ENCODE measurements at regions not wholly inside any gene's neighbourhood (a gene's known extent, or its start where the extent isn't known, plus 50 kb on each side); places are given as distances from the start of the nearest gene placed in this dataset.
A peak's percentile ranks its signal among the peaks of the same experiment; 100 is the strongest.

GRCh38 chrX:96425200-96425599 lies 259.4 kb upstream of the DIAPH2 start:
- POLR2A ChIA-PET = no interaction called here
- TF ChIP-seq MYC (IDR thresholded peaks at IDR 0.05; ENCODE audit: borderline replicate concordance, low read length) = no peak
- TF ChIP-seq NFE2L2 (conservative IDR thresholded peaks at IDR 0.05; ENCODE audit: low read length) = no peak
- no peak for TF ChIP-seq RCOR1 (IDR thresholded peaks at IDR 0.05; ENCODE audit: low read depth, low read length)
- no peak for TF ChIP-seq JUNB (IDR thresholded peaks at IDR 0.05)
- TF ChIP-seq HOXA7 (CRISPR knock-in tag; IDR thresholded peaks at IDR 0.05) = no peak
- no peak for TF ChIP-seq HDAC2 (IDR thresholded peaks at IDR 0.05)
- no peak for TF ChIP-seq RARB (CRISPR knock-in tag; IDR thresholded peaks at IDR 0.05)
- TF ChIP-seq, protein P1, sequence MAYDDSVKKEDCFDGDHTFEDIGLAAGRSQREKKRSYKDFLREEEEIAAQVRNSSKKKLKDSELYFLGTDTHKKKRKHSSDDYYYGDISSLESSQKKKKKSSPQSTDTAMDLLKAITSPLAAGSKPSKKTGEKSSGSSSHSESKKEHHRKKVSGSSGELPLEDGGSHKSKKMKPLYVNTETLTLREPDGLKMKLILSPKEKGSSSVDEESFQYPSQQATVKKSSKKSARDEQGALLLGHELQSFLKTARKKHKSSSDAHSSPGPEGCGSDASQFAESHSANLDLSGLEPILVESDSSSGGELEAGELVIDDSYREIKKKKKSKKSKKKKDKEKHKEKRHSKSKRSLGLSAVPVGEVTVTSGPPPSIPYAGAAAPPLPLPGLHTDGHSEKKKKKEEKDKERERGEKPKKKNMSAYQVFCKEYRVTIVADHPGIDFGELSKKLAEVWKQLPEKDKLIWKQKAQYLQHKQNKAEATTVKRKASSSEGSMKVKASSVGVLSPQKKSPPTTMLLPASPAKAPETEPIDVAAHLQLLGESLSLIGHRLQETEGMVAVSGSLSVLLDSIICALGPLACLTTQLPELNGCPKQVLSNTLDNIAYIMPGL (CRISPR knock-in tag; IDR thresholded peaks at IDR 0.05; ENCODE audit: borderline replicate concordance) = no peak
- TF ChIP-seq NR3C1 (IDR thresholded peaks at IDR 0.05) = no peak
- no peak for TF ChIP-seq TFCP2L1 (CRISPR knock-in tag; IDR thresholded peaks at IDR 0.05)
- TF ChIP-seq POLR2AphosphoS2 (conservative IDR thresholded peaks at IDR 0.05; ENCODE audit: low read length) = no peak
- no peak for ATAC-seq

DNA sequence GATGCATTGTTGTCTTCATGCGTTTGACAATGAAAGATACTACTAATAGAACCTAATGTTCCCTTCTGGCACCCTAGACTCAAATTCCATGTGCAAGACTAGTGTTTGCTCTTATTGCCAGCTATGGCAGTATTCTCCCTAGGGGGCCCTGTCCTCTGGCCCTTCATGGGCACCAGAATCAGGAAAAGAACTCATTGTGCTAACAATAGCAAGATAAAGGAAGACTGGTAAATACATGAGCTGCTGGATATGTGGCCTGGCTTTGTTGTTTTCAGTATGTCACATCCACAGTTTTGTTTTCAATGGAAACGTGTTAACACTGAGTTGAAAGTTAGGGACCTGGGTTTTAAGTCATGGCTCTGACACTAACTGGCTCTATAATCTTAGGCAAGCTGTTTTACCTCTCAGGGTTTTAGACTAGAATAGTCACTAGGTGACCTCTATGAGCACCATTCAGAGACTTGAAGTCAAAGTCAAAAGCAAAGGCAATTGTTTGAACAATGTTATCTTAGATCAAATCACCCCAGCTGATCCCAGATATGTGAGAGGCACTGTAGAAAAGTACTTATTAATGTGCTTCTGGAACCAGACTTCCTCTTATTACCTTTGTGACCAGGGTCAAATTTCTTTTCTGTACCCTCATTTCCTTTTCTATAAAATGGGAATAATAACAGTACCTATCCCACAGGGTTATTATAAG lies 253.7 kb upstream of the DIAPH2 start:
- DNase-seq (ENCODE audit: low read depth in 1 of 2, low spot score in 1 of 2) (no peak), FAIRE-seq (no peak), ATAC-seq (no peak)
- Histone ChIP-seq H3K9me3 (no peaks in the 10 kb centered on the region), H3K4me3 (no peak overlapping the region), H3K4me1 (peaks cover 11% of the 10 kb centered on the region), H3K27ac (peak overlapping the region in 1 of 2 experiments; percentile 16; a peak in 1 of 6 replicates), H3K4me2 (no peak overlapping the region)
- ChIA-PET CTCF (no interaction called here), POLR2A (no interaction called here)
- TF ChIP-seq RARB (CRISPR knock-in tag; IDR thresholded peaks at IDR 0.05) = no peak
- TF ChIP-seq NFE2L2 (conservative IDR thresholded peaks at IDR 0.05; ENCODE audit: low read length) = no peak
- no peak for TF ChIP-seq BCL3 (IDR thresholded peaks at IDR 0.05)
- TF ChIP-seq, protein P1 (CRISPR knock-in tag; IDR thresholded peaks at IDR 0.05; ENCODE audit: borderline replicate concordance) = no peak
- no peak for TF ChIP-seq ZFP36 (IDR thresholded peaks at IDR 0.05; ENCODE audit: borderline replicate concordance, partially characterized antibody)
- 58% methylated on average over 2 of the region's 2 CpGs for WGBS (ENCODE audit: missing lambda C conversion rate)

More at GRCh38 chrX:96425200-96425599, 259.4 kb upstream of the DIAPH2 start:
- no peak for DNase-seq (ENCODE audit: low read depth in 1 of 2, low spot score in 1 of 2)
- CTCF ChIA-PET = no interaction called here
- Histone ChIP-seq H3K9me3 (no peaks in the 10 kb centered on the region), H3K27ac (no peak overlapping the region), H3K4me1 (no peaks in the 10 kb centered on the region), H3K4me3 (no peak overlapping the region), H3K4me2 (no peak overlapping the region)
- FAIRE-seq = no peak

- Histone ChIP-seq H3K4me3 (no peak overlapping the region), H3K9me3 (no peaks in the 10 kb centered on the region), H3K4me1 (peaks cover 12% of the 10 kb centered on the region), H3K27ac (no peak overlapping the region; a peak in 1 of 6 replicates), H3K4me2 (no peak overlapping the region)
- WGBS (ENCODE audit: missing lambda C conversion rate) = 89% methylated on average over 1 of the region's 1 CpG
- ChIA-PET POLR2A (no interaction called here), CTCF (interaction anchor here (1.7 kb wide), 1 partner anchor 60 kb away, joined by 3 read pairs; no protein-coding TSS in a partner anchor)
- no peak for ATAC-seq
- DNase-seq (ENCODE audit: low read depth in 1 of 2, low spot score in 1 of 2) = no peak
- FAIRE-seq = peak; percentile 59
- TF ChIP-seq HOXB5 (CRISPR knock-in tag; IDR thresholded peaks at IDR 0.05) (no peak), KDM1A (IDR thresholded peaks at IDR 0.05; ENCODE audit: low read depth) (no peak)
Measured at GRCh38 chrX:96432647-96433046, 252.0 kb upstream of the DIAPH2 start.
